ENCODE measurements at regions not wholly inside any gene's neighbourhood (a gene's known extent, or its start where the extent isn't known, plus 50 kb on each side); places are given as distances from the start of the nearest gene placed in this dataset.

GRCh38 chr1:104100115-104100514 is 350.4 kb downstream of the AMY1C start:
- H3K27ac Mint-ChIP-seq (ENCODE audit: unreplicated experiment), result no peak overlapping the region
- TF ChIP-seq CTCF (IDR thresholded peaks at IDR 0.05; ENCODE audit: unreplicated experiment), result no peak
- no peaks in the 10 kb centered on the region for H3K9me3 Mint-ChIP-seq (ENCODE audit: unreplicated experiment)
- H3K4me3 Mint-ChIP-seq (ENCODE audit: unreplicated experiment), result no peak overlapping the region
- no peaks in the 10 kb centered on the region for H3K36me3 Mint-ChIP-seq (ENCODE audit: low read depth, unreplicated experiment)
- no peaks in the 10 kb centered on the region for H3K4me1 Mint-ChIP-seq (ENCODE audit: unreplicated experiment)
- no peaks in the 10 kb centered on the region for H3K27me3 Mint-ChIP-seq (ENCODE audit: unreplicated experiment)
- no peak for DNase-seq (ENCODE audit: low spot score)

- no peaks in the 10 kb centered on the region for H3K9me3 Mint-ChIP-seq (ENCODE audit: unreplicated experiment)
- no peaks in the 10 kb centered on the region for H3K27me3 Mint-ChIP-seq (ENCODE audit: unreplicated experiment)
- H3K4me1 Mint-ChIP-seq (ENCODE audit: unreplicated experiment), result no peaks in the 10 kb centered on the region
- no peak for DNase-seq (ENCODE audit: low spot score)
- no peak overlapping the region for H3K4me3 Mint-ChIP-seq (ENCODE audit: unreplicated experiment)
- no peaks in the 10 kb centered on the region for H3K36me3 Mint-ChIP-seq (ENCODE audit: low read depth, unreplicated experiment)
- TF ChIP-seq CTCF (IDR thresholded peaks at IDR 0.05; ENCODE audit: unreplicated experiment), result no peak
- H3K27ac Mint-ChIP-seq (ENCODE audit: unreplicated experiment), result no peak overlapping the region
These were observed 355.8 kb downstream of the AMY1C start for GRCh38 chr1:104105465-104105864.

DNA sequence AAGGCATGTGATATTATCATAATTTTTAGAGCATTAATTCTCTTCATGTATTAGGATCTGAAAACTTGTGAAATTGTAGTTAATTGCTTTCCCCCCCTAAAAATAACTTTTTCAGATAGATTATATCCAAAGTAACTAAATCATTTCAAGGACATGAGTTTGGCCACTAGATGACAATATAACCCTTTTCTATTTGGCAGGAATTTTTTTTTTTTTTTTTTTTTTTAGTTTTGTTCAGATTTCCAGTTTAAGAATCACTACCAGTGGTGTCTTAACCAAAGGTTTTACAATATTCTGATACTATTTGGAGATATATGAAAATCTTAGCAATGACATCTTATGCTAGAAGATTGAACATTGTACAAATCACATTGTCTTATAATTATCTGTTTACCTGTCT is 370.8 kb downstream of the AMY1C start:
- H3K4me3 Mint-ChIP-seq (ENCODE audit: unreplicated experiment), result no peak overlapping the region
- no peak for DNase-seq (ENCODE audit: low spot score)
- no peak for TF ChIP-seq CTCF (IDR thresholded peaks at IDR 0.05; ENCODE audit: unreplicated experiment)
- no peaks in the 10 kb centered on the region for H3K27me3 Mint-ChIP-seq (ENCODE audit: unreplicated experiment)
- H3K36me3 Mint-ChIP-seq (ENCODE audit: low read depth, unreplicated experiment), result no peaks in the 10 kb centered on the region
- H3K9me3 Mint-ChIP-seq (ENCODE audit: unreplicated experiment), result no peaks in the 10 kb centered on the region
- H3K4me1 Mint-ChIP-seq (ENCODE audit: unreplicated experiment), result no peaks in the 10 kb centered on the region
- no peak overlapping the region for H3K27ac Mint-ChIP-seq (ENCODE audit: unreplicated experiment)

DNA sequence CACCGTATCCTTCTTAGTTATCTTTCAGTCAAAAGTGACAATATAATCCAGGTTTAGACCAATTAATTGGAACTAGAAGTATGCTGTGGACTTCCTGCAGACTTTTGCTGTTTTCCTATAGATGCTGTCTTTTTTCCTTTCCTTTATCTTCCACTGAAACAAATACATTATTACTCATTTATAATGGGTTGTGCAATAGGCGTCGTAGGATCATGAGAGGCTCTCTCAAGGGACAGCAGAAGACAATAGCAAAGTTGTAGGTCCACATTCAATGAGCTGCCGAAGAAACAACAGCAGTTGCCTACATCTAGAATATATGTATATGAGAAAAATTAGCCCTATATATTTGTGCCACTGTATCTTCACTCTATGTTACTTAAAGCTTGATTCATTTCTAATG is 371.6 kb downstream of the AMY1C start:
- no peaks in the 10 kb centered on the region for H3K36me3 Mint-ChIP-seq (ENCODE audit: low read depth, unreplicated experiment)
- TF ChIP-seq CTCF (IDR thresholded peaks at IDR 0.05; ENCODE audit: unreplicated experiment), result no peak
- no peaks in the 10 kb centered on the region for H3K27me3 Mint-ChIP-seq (ENCODE audit: unreplicated experiment)
- DNase-seq (ENCODE audit: low spot score), result no peak
- no peaks in the 10 kb centered on the region for H3K9me3 Mint-ChIP-seq (ENCODE audit: unreplicated experiment)
- no peaks in the 10 kb centered on the region for H3K4me1 Mint-ChIP-seq (ENCODE audit: unreplicated experiment)
- H3K27ac Mint-ChIP-seq (ENCODE audit: unreplicated experiment), result no peak overlapping the region
- no peak overlapping the region for H3K4me3 Mint-ChIP-seq (ENCODE audit: unreplicated experiment)

DNA sequence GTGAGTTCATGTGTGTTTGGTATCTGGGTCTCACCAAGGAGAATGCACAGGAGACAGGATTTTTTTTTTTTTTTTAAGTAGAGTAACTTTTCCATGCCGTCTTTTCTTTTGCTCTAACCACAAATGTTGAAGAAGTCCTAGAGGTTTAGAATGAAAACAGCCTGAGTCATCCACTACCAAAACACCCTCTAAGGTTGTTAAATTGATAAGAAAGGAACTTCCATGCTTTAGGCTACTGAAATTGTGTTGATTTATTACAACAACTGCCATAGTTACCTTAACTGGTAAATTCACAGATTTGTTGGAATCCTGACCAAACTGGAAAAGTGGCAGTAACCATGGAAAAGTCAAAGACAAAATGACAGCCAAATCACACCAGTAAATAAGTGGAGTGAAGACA is 375.6 kb downstream of the AMY1C start:
- no peak overlapping the region for H3K4me3 Mint-ChIP-seq (ENCODE audit: unreplicated experiment)
- no peak overlapping the region for H3K27ac Mint-ChIP-seq (ENCODE audit: unreplicated experiment)
- no peaks in the 10 kb centered on the region for H3K9me3 Mint-ChIP-seq (ENCODE audit: unreplicated experiment)
- H3K36me3 Mint-ChIP-seq (ENCODE audit: low read depth, unreplicated experiment), result no peaks in the 10 kb centered on the region
- no peaks in the 10 kb centered on the region for H3K4me1 Mint-ChIP-seq (ENCODE audit: unreplicated experiment)
- TF ChIP-seq CTCF (IDR thresholded peaks at IDR 0.05; ENCODE audit: unreplicated experiment), result no peak
- no peaks in the 10 kb centered on the region for H3K27me3 Mint-ChIP-seq (ENCODE audit: unreplicated experiment)
- DNase-seq (ENCODE audit: low spot score), result no peak
